Right atrium auricular region (tissue), 2 donors: ENCODE measurements at regions not wholly inside any gene's neighbourhood (a gene's known extent, or its start where the extent isn't known, plus 50 kb on each side); places are given as distances from the start of the nearest gene placed in this dataset.
A peak's percentile ranks its signal among the peaks of the same experiment; 100 is the strongest.

Experiments used
- DNase-seq: peaks from one replicate; pipeline ENCODE4 v3.0.0-alpha.2; 2019; ENCODE audit warnings: low spot score
- H3K27ac ChIP-seq, 2 donors: fragments of 200-600 bp; sonication (generic); 1 replicate in 1 of 2; 2 replicates in 1 of 2; pipeline ENCODE4 v1.5.1; 2016 to 2019
- H3K27me3 ChIP-seq, 2 donors: fragments of 200-600 bp; sonication (generic); one replicate each; pipeline versions ENCODE4 v1.5.1 to v1.6.0; 2017 to 2019
- H3K36me3 ChIP-seq: fragments of 200-600 bp; sonication (generic); one replicate; pipeline ENCODE4 v1.5.1; 2016
- H3K4me1 ChIP-seq, 2 donors: fragments of 200-600 bp; sonication (generic); one replicate each; pipeline versions ENCODE4 v1.5.1 to v1.6.0; 2017 to 2019
- H3K4me3 ChIP-seq, 2 donors: fragments of 200-600 bp; sonication (generic); 1 replicate in 1 of 2; 2 replicates in 1 of 2; pipeline ENCODE4 v1.5.1; 2017 to 2019; ENCODE audit warnings: mild to moderate bottlenecking in 1 of 2, moderate library complexity in 1 of 2
- H3K9me3 ChIP-seq, 2 donors: fragments of 200-600 bp; sonication (generic); one replicate each; pipeline ENCODE4 v1.5.1; 2019
- CTCF ChIP-seq, 2 donors: fragments of 200-600 bp; sonication (generic); IDR thresholded peaks; one replicate each; pipeline ENCODE4 v1.5.1; 2019; ENCODE audit warnings: antibody characterized with exemption in 2 of 2

- TF ChIP-seq CTCF (IDR thresholded peaks at IDR 0.05), result no peak
- H3K4me1 ChIP-seq, result no peaks in the 10 kb centered on the region
- H3K9me3 ChIP-seq, result peaks cover 0 to 10% of the 10 kb centered on the region in 2 donors
- no peak overlapping the region for H3K4me3 ChIP-seq
- H3K27ac ChIP-seq, result no peak overlapping the region
- H3K36me3 ChIP-seq, result no peaks in the 10 kb centered on the region
- no peaks in the 10 kb centered on the region for H3K27me3 ChIP-seq
- DNase-seq, result peak; percentile 32
Measured at GRCh38 chr7:156232931-156233705, 407.5 kb upstream of the RNF32 start.

- no peak overlapping the region for H3K4me3 ChIP-seq
- peak; percentile 11 for DNase-seq
- H3K9me3 ChIP-seq, result peaks cover 0 to 17% of the 10 kb centered on the region in 2 donors
- no peak for TF ChIP-seq CTCF (IDR thresholded peaks at IDR 0.05)
- no peaks in the 10 kb centered on the region for H3K36me3 ChIP-seq
- H3K27me3 ChIP-seq, result no peaks in the 10 kb centered on the region
- no peaks in the 10 kb centered on the region for H3K4me1 ChIP-seq
- H3K27ac ChIP-seq, result no peak overlapping the region
Measured at GRCh38 chr7:156230576-156230975, 410.0 kb upstream of the RNF32 start.

GRCh38 chr7:156224833-156225225, 412.6 kb upstream of the SHH start:
- TF ChIP-seq CTCF (IDR thresholded peaks at IDR 0.05), result no peak
- H3K27me3 ChIP-seq, result no peaks in the 10 kb centered on the region
- H3K36me3 ChIP-seq, result no peaks in the 10 kb centered on the region
- peak; percentile 13 for DNase-seq
- no peak overlapping the region for H3K4me3 ChIP-seq
- H3K9me3 ChIP-seq, result peaks cover 0 to 32% of the 10 kb centered on the region in 2 donors
- H3K4me1 ChIP-seq, result no peaks in the 10 kb centered on the region
- H3K27ac ChIP-seq, result no peak overlapping the region

- no peak overlapping the region for H3K27ac ChIP-seq
- peaks cover 0 to 32% of the 10 kb centered on the region in 2 donors for H3K9me3 ChIP-seq
- no peak for TF ChIP-seq CTCF (IDR thresholded peaks at IDR 0.05)
- H3K27me3 ChIP-seq, result no peaks in the 10 kb centered on the region
- peak; percentile 21 for DNase-seq
- no peaks in the 10 kb centered on the region for H3K36me3 ChIP-seq
- H3K4me3 ChIP-seq, result no peak overlapping the region
- H3K4me1 ChIP-seq, result no peaks in the 10 kb centered on the region
Measured at GRCh38 chr7:156223935-156224832, 411.9 kb upstream of the SHH start.

- no peak overlapping the region for H3K27ac ChIP-seq
- H3K27me3 ChIP-seq, result no peaks in the 10 kb centered on the region
- peak; percentile 34 for DNase-seq
- no peak for TF ChIP-seq CTCF (IDR thresholded peaks at IDR 0.05)
- no peak overlapping the region for H3K4me3 ChIP-seq
- peaks cover 0 to 18% of the 10 kb centered on the region in 2 donors for H3K9me3 ChIP-seq
- no peaks in the 10 kb centered on the region for H3K36me3 ChIP-seq
- no peaks in the 10 kb centered on the region for H3K4me1 ChIP-seq
Measured at GRCh38 chr7:156222611-156223010, 410.3 kb upstream of the SHH start.
